H1 (cell line): ENCODE measurements at regions not wholly inside any gene's neighbourhood (a gene's known extent, or its start where the extent isn't known, plus 50 kb on each side); places are given as distances from the start of the nearest gene placed in this dataset.

Experiments used
- CHD1 ChIP-seq: IDR thresholded peaks from 2 replicates; pipeline ENCODE4 v1.6.1; 2012; ENCODE audit warnings: low read depth, low read length, improper control_type of control experiment
- E2F6 ChIP-seq: IDR thresholded peaks from 2 replicates; pipeline ENCODE4 v1.6.1; 2012; ENCODE audit warnings: inconsistent platforms
- EP300 ChIP-seq, 2 experiments: IDR thresholded peaks; 1 replicate in 1 of 2; 2 replicates in 1 of 2; pipeline ENCODE4 v1.6.1; 2011 to 2012; ENCODE audit warnings: low read depth in 2 of 2, low read length in 2 of 2, mild to moderate bottlenecking in 2 of 2, borderline replicate concordance in 1 of 2, inconsistent platforms in 1 of 2, moderate library complexity in 1 of 2

- TF ChIP-seq E2F6 (no peak), CHD1 (no peak), EP300 (IDR thresholded peaks at IDR 0.05; ENCODE audit: borderline replicate concordance in 1 of 2, low read depth in 2 of 2, low read length in 2 of 2) (no peak)
Observed at GRCh38 chr5:142411656-142412425, 87.0 kb upstream of the SPRY4 start (continued).
